ENCODE measurements at regions not wholly inside any gene's neighbourhood (a gene's known extent, or its start where the extent isn't known, plus 50 kb on each side); places are given as distances from the start of the nearest gene placed in this dataset.

DNA sequence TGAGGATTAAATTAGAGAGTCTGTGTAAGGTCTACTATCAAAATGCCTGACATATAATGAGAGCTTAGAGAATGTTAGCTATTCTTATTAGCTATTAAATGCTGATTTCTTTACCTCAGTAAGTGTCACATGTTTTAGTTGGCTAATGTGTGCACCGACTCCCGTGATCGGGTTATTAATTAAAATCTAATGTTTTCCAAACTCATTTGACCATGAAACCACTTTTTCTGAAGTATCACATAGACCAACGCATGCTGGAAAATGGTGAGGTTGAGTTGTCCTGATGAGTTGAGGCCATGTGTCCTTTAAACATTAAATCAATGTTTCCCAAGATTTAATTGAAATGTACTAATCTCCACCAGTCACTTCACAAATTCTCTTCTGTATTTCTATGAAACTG is 84.8 kb upstream of the C1QTNF7 start:
- H3K9ac ChIP-seq (ENCODE audit: low read length), result no peak overlapping the region
- H3K79me2 ChIP-seq (replicated peaks; ENCODE audit: insufficient read depth, low read length), result no peaks in the 10 kb centered on the region
- H3K4me3 ChIP-seq (ENCODE audit: low read length), result no peak overlapping the region
- H3K36me3 ChIP-seq (ENCODE audit: insufficient read depth, low read length), result no peaks in the 10 kb centered on the region
- no peak overlapping the region for H3K27ac ChIP-seq (ENCODE audit: low read length)
- H3K27me3 ChIP-seq (ENCODE audit: insufficient read depth, low read depth, low read length), result no peaks in the 10 kb centered on the region
- no peaks in the 10 kb centered on the region for H3K9me3 ChIP-seq (ENCODE audit: low read length)
- H2AFZ ChIP-seq (ENCODE audit: low read depth, low read length), result no peak overlapping the region
- H3F3A ChIP-seq (ENCODE audit: insufficient read depth, low read length, poor library complexity, severe bottlenecking), result no peaks in the 10 kb centered on the region
- H4K20me1 ChIP-seq (ENCODE audit: insufficient read depth), result no peaks in the 10 kb centered on the region
- TF ChIP-seq EZH2 (IDR thresholded peaks at IDR 0.05; ENCODE audit: borderline replicate concordance, insufficient read depth, low read length, poor library complexity, severe bottlenecking) (no peak), MXI1 (conservative IDR thresholded peaks at IDR 0.05; ENCODE audit: poor library complexity, severe bottlenecking) (no peak), RAD21 (conservative IDR thresholded peaks at IDR 0.05) (no peak), EP300 (conservative IDR thresholded peaks at IDR 0.05; ENCODE audit: poor library complexity, severe bottlenecking) (no peak), TAF1 (IDR thresholded peaks at IDR 0.05; ENCODE audit: low read depth) (no peak), POLR2AphosphoS5 (IDR thresholded peaks at IDR 0.05) (no peak), SMC3 (conservative IDR thresholded peaks at IDR 0.05; ENCODE audit: poor library complexity) (no peak)
- TF ChIP-seq, protein P1, sequence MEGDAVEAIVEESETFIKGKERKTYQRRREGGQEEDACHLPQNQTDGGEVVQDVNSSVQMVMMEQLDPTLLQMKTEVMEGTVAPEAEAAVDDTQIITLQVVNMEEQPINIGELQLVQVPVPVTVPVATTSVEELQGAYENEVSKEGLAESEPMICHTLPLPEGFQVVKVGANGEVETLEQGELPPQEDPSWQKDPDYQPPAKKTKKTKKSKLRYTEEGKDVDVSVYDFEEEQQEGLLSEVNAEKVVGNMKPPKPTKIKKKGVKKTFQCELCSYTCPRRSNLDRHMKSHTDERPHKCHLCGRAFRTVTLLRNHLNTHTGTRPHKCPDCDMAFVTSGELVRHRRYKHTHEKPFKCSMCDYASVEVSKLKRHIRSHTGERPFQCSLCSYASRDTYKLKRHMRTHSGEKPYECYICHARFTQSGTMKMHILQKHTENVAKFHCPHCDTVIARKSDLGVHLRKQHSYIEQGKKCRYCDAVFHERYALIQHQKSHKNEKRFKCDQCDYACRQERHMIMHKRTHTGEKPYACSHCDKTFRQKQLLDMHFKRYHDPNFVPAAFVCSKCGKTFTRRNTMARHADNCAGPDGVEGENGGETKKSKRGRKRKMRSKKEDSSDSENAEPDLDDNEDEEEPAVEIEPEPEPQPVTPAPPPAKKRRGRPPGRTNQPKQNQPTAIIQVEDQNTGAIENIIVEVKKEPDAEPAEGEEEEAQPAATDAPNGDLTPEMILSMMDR (IDR thresholded peaks at IDR 0.05; ENCODE audit: poor library complexity, severe bottlenecking), result no peak
- TF ChIP-seq, protein P2, sequence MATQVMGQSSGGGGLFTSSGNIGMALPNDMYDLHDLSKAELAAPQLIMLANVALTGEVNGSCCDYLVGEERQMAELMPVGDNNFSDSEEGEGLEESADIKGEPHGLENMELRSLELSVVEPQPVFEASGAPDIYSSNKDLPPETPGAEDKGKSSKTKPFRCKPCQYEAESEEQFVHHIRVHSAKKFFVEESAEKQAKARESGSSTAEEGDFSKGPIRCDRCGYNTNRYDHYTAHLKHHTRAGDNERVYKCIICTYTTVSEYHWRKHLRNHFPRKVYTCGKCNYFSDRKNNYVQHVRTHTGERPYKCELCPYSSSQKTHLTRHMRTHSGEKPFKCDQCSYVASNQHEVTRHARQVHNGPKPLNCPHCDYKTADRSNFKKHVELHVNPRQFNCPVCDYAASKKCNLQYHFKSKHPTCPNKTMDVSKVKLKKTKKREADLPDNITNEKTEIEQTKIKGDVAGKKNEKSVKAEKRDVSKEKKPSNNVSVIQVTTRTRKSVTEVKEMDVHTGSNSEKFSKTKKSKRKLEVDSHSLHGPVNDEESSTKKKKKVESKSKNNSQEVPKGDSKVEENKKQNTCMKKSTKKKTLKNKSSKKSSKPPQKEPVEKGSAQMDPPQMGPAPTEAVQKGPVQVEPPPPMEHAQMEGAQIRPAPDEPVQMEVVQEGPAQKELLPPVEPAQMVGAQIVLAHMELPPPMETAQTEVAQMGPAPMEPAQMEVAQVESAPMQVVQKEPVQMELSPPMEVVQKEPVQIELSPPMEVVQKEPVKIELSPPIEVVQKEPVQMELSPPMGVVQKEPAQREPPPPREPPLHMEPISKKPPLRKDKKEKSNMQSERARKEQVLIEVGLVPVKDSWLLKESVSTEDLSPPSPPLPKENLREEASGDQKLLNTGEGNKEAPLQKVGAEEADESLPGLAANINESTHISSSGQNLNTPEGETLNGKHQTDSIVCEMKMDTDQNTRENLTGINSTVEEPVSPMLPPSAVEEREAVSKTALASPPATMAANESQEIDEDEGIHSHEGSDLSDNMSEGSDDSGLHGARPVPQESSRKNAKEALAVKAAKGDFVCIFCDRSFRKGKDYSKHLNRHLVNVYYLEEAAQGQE (IDR thresholded peaks at IDR 0.05; ENCODE audit: borderline replicate concordance), result no peak
- H3K9me2 ChIP-seq (ENCODE audit: insufficient read depth, low read length), result no peaks in the 10 kb centered on the region
- H3K4me2 ChIP-seq (ENCODE audit: low read length), result no peak overlapping the region

DNA sequence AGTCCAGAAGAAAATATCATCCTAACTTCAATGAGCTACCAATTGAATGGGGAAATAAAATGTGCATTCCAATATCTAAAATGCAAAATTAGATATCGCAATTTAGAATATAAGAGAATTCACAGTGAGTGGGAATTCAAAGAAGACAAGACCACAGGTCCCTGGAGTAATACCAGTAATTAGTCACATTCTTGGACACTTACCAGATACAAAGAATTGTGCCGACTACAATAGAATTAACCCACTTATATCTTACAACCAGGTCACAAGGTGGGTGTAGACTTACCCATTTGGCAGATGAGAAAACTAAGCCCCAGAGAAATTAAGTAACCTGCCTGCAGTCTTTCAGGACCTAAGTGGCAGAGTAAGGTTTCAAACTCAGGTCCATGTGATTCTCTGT is 84.3 kb upstream of the C1QTNF7 start:
- Histone ChIP-seq H2AFZ (ENCODE audit: low read depth, low read length) (no peak overlapping the region), H3K79me2 (replicated peaks; ENCODE audit: insufficient read depth, low read length) (no peaks in the 10 kb centered on the region), H3K9me2 (ENCODE audit: insufficient read depth, low read length) (no peaks in the 10 kb centered on the region), H3K27me3 (ENCODE audit: insufficient read depth, low read depth, low read length) (no peaks in the 10 kb centered on the region), H3K27ac (ENCODE audit: low read length) (no peak overlapping the region), H3K9ac (ENCODE audit: low read length) (no peak overlapping the region), H3K36me3 (ENCODE audit: insufficient read depth, low read length) (no peaks in the 10 kb centered on the region), H4K20me1 (ENCODE audit: insufficient read depth) (no peaks in the 10 kb centered on the region), H3K9me3 (ENCODE audit: low read length) (no peaks in the 10 kb centered on the region), H3K4me2 (ENCODE audit: low read length) (no peak overlapping the region), H3F3A (ENCODE audit: insufficient read depth, low read length, poor library complexity, severe bottlenecking) (no peaks in the 10 kb centered on the region), H3K4me3 (ENCODE audit: low read length) (no peak overlapping the region)
- TF ChIP-seq POLR2AphosphoS5 (IDR thresholded peaks at IDR 0.05), result no peak

DNA sequence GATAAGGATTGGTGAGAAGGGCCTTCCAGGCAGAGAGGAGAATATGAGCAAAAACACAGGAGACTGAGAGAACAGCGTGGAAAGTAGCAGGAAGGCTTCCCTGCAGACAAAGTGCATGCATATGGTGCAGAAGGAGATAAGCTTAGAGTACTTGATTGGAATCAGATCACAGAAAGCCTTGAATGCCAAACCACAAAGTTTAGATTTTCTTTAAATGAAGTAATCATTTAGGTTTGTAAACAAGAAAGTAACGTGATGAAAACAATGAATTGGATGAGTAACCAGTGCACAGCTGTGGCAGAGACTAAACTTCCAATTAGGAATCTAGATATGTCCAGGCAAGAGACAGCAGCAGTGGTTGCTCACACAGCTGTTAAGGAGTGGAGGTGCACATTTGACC is 83.8 kb upstream of the C1QTNF7 start:
- no peaks in the 10 kb centered on the region for H3K9me2 ChIP-seq (ENCODE audit: insufficient read depth, low read length)
- H3K79me2 ChIP-seq (replicated peaks; ENCODE audit: insufficient read depth, low read length), result no peaks in the 10 kb centered on the region
- H3F3A ChIP-seq (ENCODE audit: insufficient read depth, low read length, poor library complexity, severe bottlenecking), result no peaks in the 10 kb centered on the region
- no peak overlapping the region for H3K4me3 ChIP-seq (ENCODE audit: low read length)
- no peak overlapping the region for H3K9ac ChIP-seq (ENCODE audit: low read length)
- no peaks in the 10 kb centered on the region for H4K20me1 ChIP-seq (ENCODE audit: insufficient read depth)
- H2AFZ ChIP-seq (ENCODE audit: low read depth, low read length), result no peak overlapping the region
- H3K4me2 ChIP-seq (ENCODE audit: low read length), result no peak overlapping the region
- H3K27me3 ChIP-seq (ENCODE audit: insufficient read depth, low read depth, low read length), result no peaks in the 10 kb centered on the region
- TF ChIP-seq, protein P2 (IDR thresholded peaks at IDR 0.05; ENCODE audit: borderline replicate concordance), result no peak
- TF ChIP-seq EZH2 (IDR thresholded peaks at IDR 0.05; ENCODE audit: borderline replicate concordance, insufficient read depth, low read length, poor library complexity, severe bottlenecking) (no peak), POLR2AphosphoS5 (IDR thresholded peaks at IDR 0.05) (no peak), TAF1 (IDR thresholded peaks at IDR 0.05; ENCODE audit: low read depth) (no peak), MXI1 (conservative IDR thresholded peaks at IDR 0.05; ENCODE audit: poor library complexity, severe bottlenecking) (no peak)
- H3K9me3 ChIP-seq (ENCODE audit: low read length), result no peaks in the 10 kb centered on the region
- H3K36me3 ChIP-seq (ENCODE audit: insufficient read depth, low read length), result no peaks in the 10 kb centered on the region
- no peak overlapping the region for H3K27ac ChIP-seq (ENCODE audit: low read length)

Measured in neural cell (in vitro differentiated cells).